ENCODE measurements at regions not wholly inside any gene's neighbourhood (a gene's known extent, or its start where the extent isn't known, plus 50 kb on each side); places are given as distances from the start of the nearest gene placed in this dataset.

DNA sequence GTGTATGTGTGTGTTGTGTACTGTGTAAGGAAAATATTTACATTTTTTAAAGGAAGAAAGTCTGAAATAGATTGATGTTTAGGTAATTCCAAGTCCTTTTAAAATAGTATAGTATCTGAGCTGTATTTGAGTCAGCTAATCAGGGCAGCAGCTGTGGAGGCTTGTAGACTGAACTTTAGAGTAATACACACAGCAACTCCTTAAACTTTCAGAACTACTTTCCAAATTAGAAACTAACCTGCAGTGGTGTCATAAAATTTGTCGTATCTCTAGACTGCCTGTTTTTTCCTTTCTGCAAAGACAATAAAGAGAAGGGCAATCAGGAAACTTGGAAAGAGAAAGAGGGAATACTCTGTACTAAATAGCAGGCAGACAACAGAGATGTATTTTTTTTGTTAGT, 391.0 kb upstream of the AZI2 start:
- dilution Hi-C loops (cut with MboI; ENCODE audit: extremely low pct_ligation_motif_present, low sequenced_read_pairs): no loop called here
- Histone ChIP-seq H3K4me1 (ENCODE audit: control insufficient read depth, extremely low read depth, insufficient read depth, low read length) (peaks cover 12% of the 10 kb centered on the region), H3K9me1 (ENCODE audit: control insufficient read depth, extremely low read depth, insufficient read depth, low read length) (no peaks in the 10 kb centered on the region), H3K9ac (ENCODE audit: control insufficient read depth, extremely low read depth, insufficient read depth, low read length) (no peak overlapping the region), H3K9me3 (ENCODE audit: control insufficient read depth, low read depth, low read length) (no peaks in the 10 kb centered on the region), H2AFZ (ENCODE audit: control insufficient read depth, low read length) (no peak overlapping the region), H3K27me3 (ENCODE audit: control insufficient read depth, extremely low read depth, insufficient read depth, low read length) (no peaks in the 10 kb centered on the region), H3K4me2 (ENCODE audit: control insufficient read depth, extremely low read depth, insufficient read depth, low read depth, low read length) (no peak overlapping the region), H4K20me1 (ENCODE audit: control insufficient read depth, extremely low read depth, insufficient read depth, low read length) (no peaks in the 10 kb centered on the region), H3K27ac (ENCODE audit: control insufficient read depth, insufficient read depth, low read length) (no peak overlapping the region), H3K79me2 (ENCODE audit: control insufficient read depth, insufficient read depth, low read length) (no peaks in the 10 kb centered on the region), H3K36me3 (ENCODE audit: control insufficient read depth in 2 of 2, extremely low read depth in 1 of 2, insufficient read depth in 2 of 2, low read length in 2 of 2) (no peaks in the 10 kb centered on the region), H3K4me3 (ENCODE audit: control insufficient read depth in 2 of 3, extremely low read depth in 1 of 3, insufficient read depth in 2 of 3, low read depth in 1 of 3, low read length in 3 of 3) (no peak overlapping the region)
- no peak for TF ChIP-seq EZH2 (IDR thresholded peaks at IDR 0.05; ENCODE audit: low read length)
- TF ChIP-seq, protein P1, sequence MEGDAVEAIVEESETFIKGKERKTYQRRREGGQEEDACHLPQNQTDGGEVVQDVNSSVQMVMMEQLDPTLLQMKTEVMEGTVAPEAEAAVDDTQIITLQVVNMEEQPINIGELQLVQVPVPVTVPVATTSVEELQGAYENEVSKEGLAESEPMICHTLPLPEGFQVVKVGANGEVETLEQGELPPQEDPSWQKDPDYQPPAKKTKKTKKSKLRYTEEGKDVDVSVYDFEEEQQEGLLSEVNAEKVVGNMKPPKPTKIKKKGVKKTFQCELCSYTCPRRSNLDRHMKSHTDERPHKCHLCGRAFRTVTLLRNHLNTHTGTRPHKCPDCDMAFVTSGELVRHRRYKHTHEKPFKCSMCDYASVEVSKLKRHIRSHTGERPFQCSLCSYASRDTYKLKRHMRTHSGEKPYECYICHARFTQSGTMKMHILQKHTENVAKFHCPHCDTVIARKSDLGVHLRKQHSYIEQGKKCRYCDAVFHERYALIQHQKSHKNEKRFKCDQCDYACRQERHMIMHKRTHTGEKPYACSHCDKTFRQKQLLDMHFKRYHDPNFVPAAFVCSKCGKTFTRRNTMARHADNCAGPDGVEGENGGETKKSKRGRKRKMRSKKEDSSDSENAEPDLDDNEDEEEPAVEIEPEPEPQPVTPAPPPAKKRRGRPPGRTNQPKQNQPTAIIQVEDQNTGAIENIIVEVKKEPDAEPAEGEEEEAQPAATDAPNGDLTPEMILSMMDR (optimal IDR thresholded peaks at IDR 0.05 in 1 of 3, IDR thresholded peaks at IDR 0.05 in 1 of 3, conservative IDR thresholded peaks at IDR 0.05 in 1 of 3; ENCODE audit: extremely low read depth in 1 of 3, insufficient read depth in 2 of 3, low read length in 3 of 3): no peak
- no peak for FAIRE-seq
- no peak for DNase-seq (ENCODE audit: low read depth, low spot score)

DNA sequence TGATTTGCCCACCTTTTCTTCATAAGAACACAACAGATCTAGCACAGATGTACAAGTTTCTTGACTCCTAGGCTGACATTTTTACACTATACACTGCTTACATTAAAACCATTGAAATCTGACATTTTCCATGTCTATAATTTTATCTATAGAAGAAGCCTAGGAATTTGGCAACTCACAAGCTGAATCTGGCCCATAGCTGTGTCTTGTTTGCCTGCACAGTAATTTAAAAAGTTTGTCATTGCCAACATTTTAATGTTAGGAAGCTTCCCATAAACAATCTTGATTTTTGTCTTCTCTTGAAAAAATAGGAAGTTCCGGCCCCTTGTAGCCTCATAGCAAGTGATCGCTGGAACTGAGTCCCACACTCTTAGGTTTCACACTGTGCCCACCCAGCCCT, 394.6 kb upstream of the AZI2 start:
- FAIRE-seq (no peak), DNase-seq (ENCODE audit: low read depth, low spot score) (no peak)
- Histone ChIP-seq H4K20me1 (ENCODE audit: control insufficient read depth, extremely low read depth, insufficient read depth, low read length) (no peaks in the 10 kb centered on the region), H3K79me2 (ENCODE audit: control insufficient read depth, insufficient read depth, low read length) (no peaks in the 10 kb centered on the region), H3K27me3 (ENCODE audit: control insufficient read depth, extremely low read depth, insufficient read depth, low read length) (no peaks in the 10 kb centered on the region), H2AFZ (ENCODE audit: control insufficient read depth, low read length) (no peak overlapping the region), H3K4me3 (ENCODE audit: control insufficient read depth in 2 of 3, extremely low read depth in 1 of 3, insufficient read depth in 2 of 3, low read depth in 1 of 3, low read length in 3 of 3) (no peak overlapping the region), H3K9ac (ENCODE audit: control insufficient read depth, extremely low read depth, insufficient read depth, low read length) (no peak overlapping the region), H3K4me2 (ENCODE audit: control insufficient read depth, extremely low read depth, insufficient read depth, low read depth, low read length) (no peak overlapping the region), H3K4me1 (ENCODE audit: control insufficient read depth, extremely low read depth, insufficient read depth, low read length) (peaks cover 28% of the 10 kb centered on the region), H3K9me3 (ENCODE audit: control insufficient read depth, low read depth, low read length) (no peaks in the 10 kb centered on the region), H3K36me3 (ENCODE audit: control insufficient read depth in 2 of 2, extremely low read depth in 1 of 2, insufficient read depth in 2 of 2, low read length in 2 of 2) (no peaks in the 10 kb centered on the region), H3K9me1 (ENCODE audit: control insufficient read depth, extremely low read depth, insufficient read depth, low read length) (no peaks in the 10 kb centered on the region), H3K27ac (ENCODE audit: control insufficient read depth, insufficient read depth, low read length) (no peak overlapping the region)
- no peak for TF ChIP-seq EZH2 (IDR thresholded peaks at IDR 0.05; ENCODE audit: low read length)
- TF ChIP-seq, protein P1 (optimal IDR thresholded peaks at IDR 0.05 in 1 of 3, IDR thresholded peaks at IDR 0.05 in 1 of 3, conservative IDR thresholded peaks at IDR 0.05 in 1 of 3; ENCODE audit: extremely low read depth in 1 of 3, insufficient read depth in 2 of 3, low read length in 3 of 3): no peak
- dilution Hi-C loops (cut with MboI; ENCODE audit: extremely low pct_ligation_motif_present, low sequenced_read_pairs): no loop called here

Data from keratinocyte (primary cell).